ENCODE measurements at regions not wholly inside any gene's neighbourhood (a gene's known extent, or its start where the extent isn't known, plus 50 kb on each side); places are given as distances from the start of the nearest gene placed in this dataset.

GRCh38 chr4:8745005-8745790 is 126.4 kb downstream of the HMX1 start:
- Mint-ChIP-seq H3K4me3 (no peak overlapping the region), H3K27ac (ENCODE audit: unreplicated experiment) (no peak overlapping the region), H3K4me1 (no peaks in the 10 kb centered on the region), H3K27me3 (ENCODE audit: low read depth) (peaks cover 39% of the 10 kb centered on the region), H3K36me3 (ENCODE audit: low read depth) (no peaks in the 10 kb centered on the region), H3K9me3 (peaks cover 4% of the 10 kb centered on the region)
- DNase-seq (ENCODE audit: low read depth, low spot score): no peak
- TF ChIP-seq, protein P1, sequence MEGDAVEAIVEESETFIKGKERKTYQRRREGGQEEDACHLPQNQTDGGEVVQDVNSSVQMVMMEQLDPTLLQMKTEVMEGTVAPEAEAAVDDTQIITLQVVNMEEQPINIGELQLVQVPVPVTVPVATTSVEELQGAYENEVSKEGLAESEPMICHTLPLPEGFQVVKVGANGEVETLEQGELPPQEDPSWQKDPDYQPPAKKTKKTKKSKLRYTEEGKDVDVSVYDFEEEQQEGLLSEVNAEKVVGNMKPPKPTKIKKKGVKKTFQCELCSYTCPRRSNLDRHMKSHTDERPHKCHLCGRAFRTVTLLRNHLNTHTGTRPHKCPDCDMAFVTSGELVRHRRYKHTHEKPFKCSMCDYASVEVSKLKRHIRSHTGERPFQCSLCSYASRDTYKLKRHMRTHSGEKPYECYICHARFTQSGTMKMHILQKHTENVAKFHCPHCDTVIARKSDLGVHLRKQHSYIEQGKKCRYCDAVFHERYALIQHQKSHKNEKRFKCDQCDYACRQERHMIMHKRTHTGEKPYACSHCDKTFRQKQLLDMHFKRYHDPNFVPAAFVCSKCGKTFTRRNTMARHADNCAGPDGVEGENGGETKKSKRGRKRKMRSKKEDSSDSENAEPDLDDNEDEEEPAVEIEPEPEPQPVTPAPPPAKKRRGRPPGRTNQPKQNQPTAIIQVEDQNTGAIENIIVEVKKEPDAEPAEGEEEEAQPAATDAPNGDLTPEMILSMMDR (conservative IDR thresholded peaks at IDR 0.05): no peak

DNA sequence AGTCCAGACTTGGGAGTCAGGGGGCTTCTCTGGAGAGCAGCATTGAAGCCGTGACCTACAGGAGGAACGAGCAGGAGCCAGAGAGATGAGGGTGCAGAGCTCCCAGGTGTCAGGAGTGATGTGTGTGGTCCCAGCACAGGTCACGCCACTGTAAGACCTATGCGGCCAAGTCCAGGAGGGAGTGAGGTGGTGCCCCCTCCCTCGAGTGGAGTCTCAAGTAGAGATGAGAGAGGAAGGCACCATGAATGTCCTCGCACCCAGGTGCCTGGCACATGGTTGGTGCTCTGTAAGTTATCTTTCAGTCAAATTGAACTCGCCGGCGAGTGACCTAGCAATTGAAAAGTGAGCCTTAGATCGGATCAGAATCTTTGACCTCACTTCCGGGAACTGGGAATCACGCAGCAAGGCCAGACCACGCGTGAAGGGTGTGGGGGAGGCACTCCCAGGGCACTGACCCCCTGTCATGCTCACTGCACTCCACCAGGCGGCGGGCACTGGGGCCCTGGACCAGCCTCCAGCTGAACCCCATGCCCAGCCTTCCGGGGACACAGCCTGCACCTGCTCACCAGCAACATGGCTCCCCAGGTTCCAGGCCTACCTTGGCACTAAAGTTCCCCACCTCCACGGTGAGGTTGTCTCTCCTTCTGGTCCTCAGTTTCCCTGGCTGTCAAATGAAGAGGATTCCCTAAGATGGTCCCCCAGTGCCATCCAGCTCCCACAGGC is 127.4 kb downstream of the HMX1 start:
- Mint-ChIP-seq H3K4me3 (no peak overlapping the region), H3K9me3 (peaks cover 4% of the 10 kb centered on the region), H3K27me3 (ENCODE audit: low read depth) (peaks cover 35% of the 10 kb centered on the region), H3K36me3 (ENCODE audit: low read depth) (no peaks in the 10 kb centered on the region), H3K27ac (ENCODE audit: unreplicated experiment) (no peak overlapping the region), H3K4me1 (no peaks in the 10 kb centered on the region)
- TF ChIP-seq, protein P1 (conservative IDR thresholded peaks at IDR 0.05): no peak
- DNase-seq (ENCODE audit: low read depth, low spot score): no peak

DNA sequence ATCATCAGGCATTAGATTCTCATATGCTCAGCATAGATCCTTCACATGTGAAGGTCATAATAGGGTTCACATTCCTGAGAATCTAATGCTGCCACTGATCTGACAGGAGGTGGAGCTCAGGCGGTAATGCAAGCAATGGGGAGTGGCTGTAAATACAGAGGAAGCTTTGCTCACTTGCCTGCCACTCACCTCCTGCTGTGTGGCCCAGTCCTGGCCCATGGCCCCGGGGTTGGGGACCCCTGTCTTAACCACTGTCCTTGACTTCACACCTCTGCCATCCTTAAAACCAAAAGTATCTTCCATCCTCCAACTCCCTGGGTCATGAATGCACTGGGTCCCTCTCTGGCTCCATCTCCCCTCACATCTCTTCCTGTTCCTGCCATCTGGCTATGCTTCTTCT is 129.1 kb downstream of the HMX1 start:
- H3K9me3 Mint-ChIP-seq: peaks cover 4% of the 10 kb centered on the region
- no peaks in the 10 kb centered on the region for H3K36me3 Mint-ChIP-seq (ENCODE audit: low read depth)
- no peak for DNase-seq (ENCODE audit: low read depth, low spot score)
- H3K27me3 Mint-ChIP-seq (ENCODE audit: low read depth): peaks cover 28% of the 10 kb centered on the region
- TF ChIP-seq, protein P1 (conservative IDR thresholded peaks at IDR 0.05): no peak
- H3K27ac Mint-ChIP-seq (ENCODE audit: unreplicated experiment): no peak overlapping the region
- no peaks in the 10 kb centered on the region for H3K4me1 Mint-ChIP-seq
- H3K4me3 Mint-ChIP-seq: no peak overlapping the region

GRCh38 chr4:8741513-8742226 is 130.0 kb downstream of the HMX1 start:
- no peak overlapping the region for H3K27ac Mint-ChIP-seq (ENCODE audit: unreplicated experiment)
- H3K36me3 Mint-ChIP-seq (ENCODE audit: low read depth): no peaks in the 10 kb centered on the region
- TF ChIP-seq, protein P1 (conservative IDR thresholded peaks at IDR 0.05): no peak
- no peaks in the 10 kb centered on the region for H3K4me1 Mint-ChIP-seq
- peaks cover 4% of the 10 kb centered on the region for H3K9me3 Mint-ChIP-seq
- peaks cover 28% of the 10 kb centered on the region for H3K27me3 Mint-ChIP-seq (ENCODE audit: low read depth)
- DNase-seq (ENCODE audit: low read depth, low spot score): no peak
- H3K4me3 Mint-ChIP-seq: no peak overlapping the region

DNA sequence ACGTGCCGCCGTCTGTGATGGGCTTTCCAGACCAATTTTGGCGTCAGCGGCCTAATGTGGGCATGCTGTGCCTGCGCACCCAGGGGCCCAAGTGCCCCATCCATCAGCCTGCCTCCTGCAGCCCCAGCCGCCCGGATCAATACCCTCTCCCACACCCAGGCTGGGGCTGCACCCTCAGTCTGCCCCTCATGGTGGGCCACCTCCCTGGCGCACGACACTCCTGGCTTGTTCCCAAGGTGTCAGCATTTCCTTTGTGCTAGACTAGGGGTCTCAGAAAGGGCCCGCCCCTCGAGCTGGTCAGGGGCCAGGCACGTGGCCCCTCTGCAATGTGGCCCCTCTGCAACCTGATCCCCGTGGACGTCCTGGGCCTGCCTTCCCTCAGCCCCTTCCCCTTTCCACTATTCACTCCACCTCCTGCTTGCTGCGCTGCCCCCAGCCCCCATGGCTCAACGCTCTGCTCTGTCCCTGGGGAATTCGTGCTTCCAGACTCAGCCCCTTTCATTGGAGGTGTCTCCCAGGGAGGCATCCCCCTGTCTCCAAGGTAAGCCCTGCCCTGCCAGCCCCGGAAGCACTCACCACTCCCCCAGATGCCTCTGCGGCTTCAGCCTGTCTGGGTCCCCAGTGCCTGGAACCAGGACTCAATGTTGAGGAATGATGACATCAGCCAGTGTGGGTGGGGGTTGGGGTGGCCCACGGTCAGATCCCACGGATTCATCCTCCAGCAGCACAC is 130.8 kb downstream of the HMX1 start:
- Mint-ChIP-seq H3K27ac (ENCODE audit: unreplicated experiment) (no peak overlapping the region), H3K27me3 (ENCODE audit: low read depth) (peaks cover 29% of the 10 kb centered on the region), H3K9me3 (peaks cover 4% of the 10 kb centered on the region), H3K4me3 (no peak overlapping the region), H3K4me1 (no peaks in the 10 kb centered on the region), H3K36me3 (ENCODE audit: low read depth) (no peaks in the 10 kb centered on the region)
- TF ChIP-seq, protein P1 (conservative IDR thresholded peaks at IDR 0.05): no peak
- no peak for DNase-seq (ENCODE audit: low read depth, low spot score)

Measured in neural crest cell (in vitro differentiated cells).